Peyer's patch (tissue), 4 donors: ENCODE measurements at regions not wholly inside any gene's neighbourhood (a gene's known extent, or its start where the extent isn't known, plus 50 kb on each side); places are given as distances from the start of the nearest gene placed in this dataset.

Experiments used
- CTCF ChIP-seq, 6 experiments: fragments of 450-650 bp in 4 of 6; fragments of 200-600 bp in 2 of 6; sonication (generic) in 1 of 6; IDR thresholded peaks; one replicate each; pipeline ENCODE4 v1.5.1; 2017 to 2019; ENCODE audit warnings: antibody characterized with exemption in 6 of 6, mild to moderate bottlenecking in 3 of 6, moderate library complexity in 1 of 6
- POLR2A ChIP-seq, 2 donors: fragments of 450-650 bp; IDR thresholded peaks; one replicate each; pipeline ENCODE4 v1.5.1; 2017; ENCODE audit warnings: antibody characterized with exemption in 2 of 2, mild to moderate bottlenecking in 2 of 2, moderate library complexity in 2 of 2

DNA sequence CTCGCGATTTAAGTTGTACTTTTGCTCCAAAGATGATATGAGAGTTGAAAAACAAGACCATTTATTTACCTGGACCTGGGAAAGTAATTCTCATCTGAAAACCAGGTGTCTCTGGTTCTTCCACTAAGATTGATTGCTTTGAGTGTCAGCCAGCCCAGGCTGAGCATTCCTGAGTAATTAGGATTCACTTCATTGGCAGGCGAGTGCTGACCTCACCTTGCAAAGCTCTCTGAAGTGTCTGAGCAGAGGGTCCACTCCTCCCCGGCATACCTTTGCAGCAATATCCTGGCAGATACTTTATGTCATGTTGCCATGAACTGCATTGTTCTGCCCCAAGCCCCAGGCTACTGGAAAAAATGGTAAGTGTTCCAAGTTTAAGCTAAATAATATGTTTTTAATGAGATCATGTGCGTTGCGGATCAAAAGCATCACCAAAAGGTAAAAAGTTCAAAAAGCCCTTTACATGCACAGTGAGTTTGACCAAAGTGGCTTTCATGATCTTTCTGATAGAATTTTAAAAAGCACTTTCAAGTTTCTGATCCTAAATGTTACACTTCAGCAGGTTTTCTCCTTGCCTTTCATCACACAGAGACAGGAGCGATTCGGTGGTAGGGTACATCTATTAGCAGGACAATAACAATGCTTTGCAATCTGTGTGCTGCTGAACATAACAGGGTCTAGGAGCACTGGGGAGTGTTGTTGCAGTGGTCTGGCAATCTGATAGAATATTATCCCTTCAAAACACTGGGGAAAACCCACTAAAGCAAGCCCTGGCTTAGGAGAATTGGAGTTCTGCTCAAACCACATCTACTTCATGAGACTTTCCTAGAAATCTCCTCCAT lies 127.8 kb upstream of the EEF1E1 start:
- TF ChIP-seq CTCF (IDR thresholded peaks at IDR 0.05) (no peak), POLR2A (IDR thresholded peaks at IDR 0.05) (no peak)
